HEK293 (cell line): ENCODE measurements at regions not wholly inside any gene's neighbourhood (a gene's known extent, or its start where the extent isn't known, plus 50 kb on each side); places are given as distances from the start of the nearest gene placed in this dataset.

ENCODE experiments used
- CTCF ChIA-PET: fragments of 350-600 bp; formaldehyde crosslinking; extraction: SDS; loops from one replicate; lab custom pipeline; 2021; ENCODE audit warnings: antibody characterized with exemption; lab: Yijun Ruan, JAX
- POLR2A ChIA-PET: fragments of 300-600 bp; formaldehyde crosslinking; extraction: SDS; loops from one replicate; lab custom pipeline; 2020; ENCODE audit warnings: antibody characterized with exemption, inconsistent platforms; lab: Yijun Ruan, JAX
- H3K27ac ChIP-seq: fragments of 200-500 bp; sonication (Bioruptor generic); 2 replicates; pipeline ENCODE4 v1.5.1; 2014; ENCODE audit warnings: low read depth, low read length, control low read depth, inconsistent platforms; ENCODE audit errors: extremely low read depth
- H3K36me3 ChIP-seq, 2 experiments: fragments of 200-500 bp in 1 of 2; sonication (Bioruptor generic) in 1 of 2; 1 replicate in 1 of 2; 2 replicates in 1 of 2; pipeline ENCODE4 v1.5.1; 2014 to 2017; ENCODE audit warnings: inconsistent platforms in 2 of 2, low read length in 2 of 2; ENCODE audit not compliant: control insufficient read depth in 2 of 2, insufficient read depth in 1 of 2
- H3K4me1 ChIP-seq: fragments of 200-500 bp; sonication (Bioruptor generic); 2 replicates; pipeline ENCODE4 v1.5.1; 2014; ENCODE audit warnings: mild to moderate bottlenecking, low read length, inconsistent platforms; ENCODE audit not compliant: control insufficient read depth, insufficient read depth
- H3K4me3 ChIP-seq: 2 replicates; pipeline ENCODE4 v1.5.1; 2011; ENCODE audit warnings: low read depth, mild to moderate bottlenecking, control low read depth, low read length, moderate library complexity
- H3K9me3 ChIP-seq: fragments of 200-500 bp; sonication (Bioruptor generic); 2 replicates; pipeline ENCODE4 v1.5.1; 2014; ENCODE audit warnings: low read depth, low read length, inconsistent platforms; ENCODE audit not compliant: control insufficient read depth, insufficient read depth
- TCF7L2 ChIP-seq: IDR thresholded peaks from 2 replicates; pipeline ENCODE4 v1.6.1; 2011; ENCODE audit warnings: low read depth, mild to moderate bottlenecking, inconsistent platforms, low read length, moderate library complexity, borderline replicate concordance
- WT1 ChIP-seq: fragments of 450-650 bp; formaldehyde crosslinking; IDR thresholded peaks from 2 replicates; pipeline ENCODE4 v1.5.1; 2016; ENCODE audit warnings: missing biosample characterization, missing genetic modification characterization
- ZBTB1 ChIP-seq: fragments of 450-650 bp; formaldehyde crosslinking; IDR thresholded peaks from 2 replicates; pipeline ENCODE4 v1.5.1; 2016; ENCODE audit warnings: missing biosample characterization, missing genetic modification characterization
- ZEB2 ChIP-seq: fragments of 450-650 bp; formaldehyde crosslinking; IDR thresholded peaks from 2 replicates; pipeline ENCODE4 v1.5.1; 2016; ENCODE audit warnings: missing biosample characterization, missing genetic modification characterization
- ZNF112 ChIP-seq: fragments of 450-650 bp; formaldehyde crosslinking; IDR thresholded peaks from 2 replicates; pipeline ENCODE4 v1.5.0; 2017; ENCODE audit warnings: missing biosample characterization, missing genetic modification characterization
- ZNF114 ChIP-seq: fragments of 450-650 bp; formaldehyde crosslinking; IDR thresholded peaks from 2 replicates; pipeline ENCODE4 v1.5.0; 2017; ENCODE audit warnings: missing biosample characterization, missing genetic modification characterization
- ZNF16 ChIP-seq: fragments of 450-650 bp; formaldehyde crosslinking; IDR thresholded peaks from 2 replicates; pipeline ENCODE4 v1.5.1; 2016; ENCODE audit warnings: low read depth, missing biosample characterization, missing genetic modification characterization
- ZNF324 ChIP-seq: fragments of 450-650 bp; formaldehyde crosslinking; IDR thresholded peaks from 2 replicates; pipeline ENCODE4 v1.5.1; 2016; ENCODE audit warnings: missing biosample characterization, missing genetic modification characterization
- ZNF544 ChIP-seq: fragments of 450-650 bp; formaldehyde crosslinking; IDR thresholded peaks from 2 replicates; pipeline ENCODE4 v1.5.0; 2017; ENCODE audit warnings: missing biosample characterization, missing genetic modification characterization
- ZNF561 ChIP-seq: fragments of 450-650 bp; IDR thresholded peaks from 2 replicates; pipeline ENCODE4 v1.5.1; 2018; ENCODE audit warnings: missing biosample characterization, missing genetic modification characterization, borderline replicate concordance
- ZNF610 ChIP-seq: fragments of 450-650 bp; formaldehyde crosslinking; IDR thresholded peaks from 2 replicates; pipeline ENCODE4 v1.5.1; 2016; ENCODE audit warnings: missing biosample characterization, missing genetic modification characterization, borderline replicate concordance
- ZNF776 ChIP-seq: fragments of 450-650 bp; formaldehyde crosslinking; IDR thresholded peaks from 2 replicates; pipeline ENCODE4 v1.5.0; 2017; ENCODE audit warnings: missing biosample characterization, missing genetic modification characterization, borderline replicate concordance
- TF ChIP-seq, protein P1 (sequence below): fragments of 450-650 bp; formaldehyde crosslinking; IDR thresholded peaks from 2 replicates; pipeline ENCODE4 v1.5.1; 2017; ENCODE audit warnings: missing biosample characterization, missing genetic modification characterization
- TF ChIP-seq, protein P2 (sequence below): fragments of 450-650 bp; formaldehyde crosslinking; IDR thresholded peaks from 2 replicates; pipeline ENCODE4 v1.5.1; 2016; ENCODE audit warnings: missing biosample characterization, missing genetic modification characterization, low read depth
- TF ChIP-seq, protein P3 (sequence below): fragments of 450-650 bp; formaldehyde crosslinking; conservative IDR thresholded peaks from 2 replicates; pipeline ENCODE4 v1.5.1; 2016; ENCODE audit warnings: low read depth, missing biosample characterization, missing genetic modification characterization
- TF ChIP-seq, protein P4 (sequence below): fragments of 450-650 bp; formaldehyde crosslinking; IDR thresholded peaks from 2 replicates; pipeline ENCODE4; 2016; ENCODE audit warnings: missing biosample characterization, missing genetic modification characterization
- TF ChIP-seq, protein P5 (sequence below): fragments of 450-650 bp; formaldehyde crosslinking; IDR thresholded peaks from 2 replicates; pipeline ENCODE4 v1.5.1; 2017; ENCODE audit warnings: missing biosample characterization, mild to moderate bottlenecking, missing genetic modification characterization, moderate library complexity

DNA sequence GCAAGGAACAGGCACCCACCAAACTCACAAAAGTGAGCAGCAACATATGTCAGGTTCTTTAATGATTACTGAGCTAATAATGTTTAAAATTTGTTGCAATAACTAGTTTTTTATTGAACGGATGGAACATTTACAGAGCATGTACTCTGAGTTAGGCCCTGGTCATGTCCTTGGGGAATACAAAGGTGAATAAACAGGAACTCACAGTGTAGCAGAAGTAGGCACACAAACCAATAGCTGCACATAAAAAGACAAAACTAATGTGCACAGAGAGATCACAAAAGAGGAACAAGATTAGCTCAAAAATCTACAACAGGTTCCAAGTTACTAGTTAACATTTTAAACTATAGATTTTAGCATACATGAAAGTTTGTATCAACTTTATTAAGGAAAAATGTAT lies 505.3 kb upstream of the PPP2R3A start:
- H3K9me3 ChIP-seq = no peaks in the 10 kb centered on the region
- POLR2A ChIA-PET = no interaction called here
- no peak for TF ChIP-seq ZNF561
- TF ChIP-seq, protein P1, sequence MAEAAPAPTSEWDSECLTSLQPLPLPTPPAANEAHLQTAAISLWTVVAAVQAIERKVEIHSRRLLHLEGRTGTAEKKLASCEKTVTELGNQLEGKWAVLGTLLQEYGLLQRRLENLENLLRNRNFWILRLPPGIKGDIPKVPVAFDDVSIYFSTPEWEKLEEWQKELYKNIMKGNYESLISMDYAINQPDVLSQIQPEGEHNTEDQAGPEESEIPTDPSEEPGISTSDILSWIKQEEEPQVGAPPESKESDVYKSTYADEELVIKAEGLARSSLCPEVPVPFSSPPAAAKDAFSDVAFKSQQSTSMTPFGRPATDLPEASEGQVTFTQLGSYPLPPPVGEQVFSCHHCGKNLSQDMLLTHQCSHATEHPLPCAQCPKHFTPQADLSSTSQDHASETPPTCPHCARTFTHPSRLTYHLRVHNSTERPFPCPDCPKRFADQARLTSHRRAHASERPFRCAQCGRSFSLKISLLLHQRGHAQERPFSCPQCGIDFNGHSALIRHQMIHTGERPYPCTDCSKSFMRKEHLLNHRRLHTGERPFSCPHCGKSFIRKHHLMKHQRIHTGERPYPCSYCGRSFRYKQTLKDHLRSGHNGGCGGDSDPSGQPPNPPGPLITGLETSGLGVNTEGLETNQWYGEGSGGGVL (tag by site-specific recombination) = no peak

DNA sequence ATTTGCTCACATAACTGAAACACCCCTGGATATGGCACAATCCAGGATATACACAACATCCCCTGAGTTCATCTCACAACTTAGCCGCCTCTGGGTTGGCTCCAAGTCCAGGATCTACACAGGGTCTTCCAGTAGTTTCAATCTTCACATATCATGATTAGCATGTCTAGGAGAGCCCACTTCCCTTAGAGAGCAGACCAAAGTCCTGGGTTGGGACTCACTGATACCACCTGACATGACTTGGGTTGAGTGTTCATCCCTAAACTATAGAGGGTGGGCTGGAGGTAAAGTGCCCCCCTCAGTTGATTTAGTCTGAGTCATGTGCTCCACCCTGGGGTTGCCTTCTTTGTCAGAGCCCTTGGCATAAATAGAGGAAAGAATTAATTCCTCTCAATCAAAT lies 493.6 kb upstream of the PPP2R3A start:
- Histone ChIP-seq H3K36me3 (no peaks in the 10 kb centered on the region), H3K9me3 (no peaks in the 10 kb centered on the region), H3K4me3 (no peak overlapping the region), H3K27ac (no peak overlapping the region), H3K4me1 (no peaks in the 10 kb centered on the region)
- ChIA-PET POLR2A (no interaction called here), CTCF (no interaction called here)
- TF ChIP-seq, protein P2, sequence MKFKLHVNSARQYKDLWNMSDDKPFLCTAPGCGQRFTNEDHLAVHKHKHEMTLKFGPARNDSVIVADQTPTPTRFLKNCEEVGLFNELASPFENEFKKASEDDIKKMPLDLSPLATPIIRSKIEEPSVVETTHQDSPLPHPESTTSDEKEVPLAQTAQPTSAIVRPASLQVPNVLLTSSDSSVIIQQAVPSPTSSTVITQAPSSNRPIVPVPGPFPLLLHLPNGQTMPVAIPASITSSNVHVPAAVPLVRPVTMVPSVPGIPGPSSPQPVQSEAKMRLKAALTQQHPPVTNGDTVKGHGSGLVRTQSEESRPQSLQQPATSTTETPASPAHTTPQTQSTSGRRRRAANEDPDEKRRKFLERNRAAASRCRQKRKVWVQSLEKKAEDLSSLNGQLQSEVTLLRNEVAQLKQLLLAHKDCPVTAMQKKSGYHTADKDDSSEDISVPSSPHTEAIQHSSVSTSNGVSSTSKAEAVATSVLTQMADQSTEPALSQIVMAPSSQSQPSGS (tag by site-specific recombination) = no peak
- TF ChIP-seq ZEB2 (tag by site-specific recombination) (no peak), ZNF114 (tag by site-specific recombination) (no peak), TCF7L2 (no peak), ZNF776 (no peak), ZNF324 (tag by site-specific recombination) (no peak), ZNF610 (tag by site-specific recombination) (no peak), WT1 (tag by site-specific recombination) (no peak), ZNF16 (no peak), ZBTB1 (tag by site-specific recombination) (no peak), ZNF112 (tag by site-specific recombination) (no peak), ZNF544 (tag by site-specific recombination) (no peak)
- TF ChIP-seq, protein P3, sequence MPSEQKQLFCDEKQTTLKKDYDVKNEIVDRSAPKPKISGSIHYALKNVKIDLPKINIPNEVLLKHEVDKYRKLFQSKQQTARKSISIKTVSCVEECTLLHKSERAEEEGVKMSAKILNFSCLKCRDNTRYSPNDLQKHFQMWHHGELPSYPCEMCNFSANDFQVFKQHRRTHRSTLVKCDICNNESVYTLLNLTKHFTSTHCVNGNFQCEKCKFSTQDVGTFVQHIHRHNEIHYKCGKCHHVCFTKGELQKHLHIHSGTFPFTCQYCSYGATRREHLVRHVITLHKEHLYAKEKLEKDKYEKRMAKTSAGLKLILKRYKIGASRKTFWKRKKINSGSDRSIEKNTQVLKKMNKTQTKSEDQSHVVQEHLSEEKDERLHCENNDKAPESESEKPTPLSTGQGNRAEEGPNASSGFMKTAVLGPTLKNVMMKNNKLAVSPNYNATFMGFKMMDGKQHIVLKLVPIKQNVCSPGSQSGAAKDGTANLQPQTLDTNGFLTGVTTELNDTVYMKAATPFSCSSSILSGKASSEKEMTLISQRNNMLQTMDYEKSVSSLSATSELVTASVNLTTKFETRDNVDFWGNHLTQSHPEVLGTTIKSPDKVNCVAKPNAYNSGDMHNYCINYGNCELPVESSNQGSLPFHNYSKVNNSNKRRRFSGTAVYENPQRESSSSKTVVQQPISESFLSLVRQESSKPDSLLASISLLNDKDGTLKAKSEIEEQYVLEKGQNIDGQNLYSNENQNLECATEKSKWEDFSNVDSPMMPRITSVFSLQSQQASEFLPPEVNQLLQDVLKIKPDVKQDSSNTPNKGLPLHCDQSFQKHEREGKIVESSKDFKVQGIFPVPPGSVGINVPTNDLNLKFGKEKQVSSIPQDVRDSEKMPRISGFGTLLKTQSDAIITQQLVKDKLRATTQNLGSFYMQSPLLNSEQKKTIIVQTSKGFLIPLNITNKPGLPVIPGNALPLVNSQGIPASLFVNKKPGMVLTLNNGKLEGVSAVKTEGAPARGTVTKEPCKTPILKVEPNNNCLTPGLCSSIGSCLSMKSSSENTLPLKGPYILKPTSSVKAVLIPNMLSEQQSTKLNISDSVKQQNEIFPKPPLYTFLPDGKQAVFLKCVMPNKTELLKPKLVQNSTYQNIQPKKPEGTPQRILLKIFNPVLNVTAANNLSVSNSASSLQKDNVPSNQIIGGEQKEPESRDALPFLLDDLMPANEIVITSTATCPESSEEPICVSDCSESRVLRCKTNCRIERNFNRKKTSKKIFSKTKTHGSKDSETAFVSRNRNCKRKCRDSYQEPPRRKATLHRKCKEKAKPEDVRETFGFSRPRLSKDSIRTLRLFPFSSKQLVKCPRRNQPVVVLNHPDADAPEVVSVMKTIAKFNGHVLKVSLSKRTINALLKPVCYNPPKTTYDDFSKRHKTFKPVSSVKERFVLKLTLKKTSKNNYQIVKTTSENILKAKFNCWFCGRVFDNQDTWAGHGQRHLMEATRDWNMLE (tag by site-specific recombination) = no peak
- TF ChIP-seq, protein P4, sequence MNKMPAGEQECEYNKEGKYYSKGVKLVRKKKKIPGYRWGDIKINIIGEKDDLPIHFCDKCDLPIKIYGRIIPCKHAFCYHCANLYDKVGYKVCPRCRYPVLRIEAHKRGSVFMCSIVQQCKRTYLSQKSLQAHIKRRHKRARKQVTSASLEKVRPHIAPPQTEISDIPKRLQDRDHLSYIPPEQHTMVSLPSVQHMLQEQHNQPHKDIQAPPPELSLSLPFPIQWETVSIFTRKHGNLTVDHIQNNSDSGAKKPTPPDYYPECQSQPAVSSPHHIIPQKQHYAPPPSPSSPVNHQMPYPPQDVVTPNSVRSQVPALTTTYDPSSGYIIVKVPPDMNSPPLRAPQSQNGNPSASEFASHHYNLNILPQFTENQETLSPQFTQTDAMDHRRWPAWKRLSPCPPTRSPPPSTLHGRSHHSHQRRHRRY (tag by site-specific recombination) = no peak
- TF ChIP-seq, protein P1 (tag by site-specific recombination) = no peak
- TF ChIP-seq, protein P5, sequence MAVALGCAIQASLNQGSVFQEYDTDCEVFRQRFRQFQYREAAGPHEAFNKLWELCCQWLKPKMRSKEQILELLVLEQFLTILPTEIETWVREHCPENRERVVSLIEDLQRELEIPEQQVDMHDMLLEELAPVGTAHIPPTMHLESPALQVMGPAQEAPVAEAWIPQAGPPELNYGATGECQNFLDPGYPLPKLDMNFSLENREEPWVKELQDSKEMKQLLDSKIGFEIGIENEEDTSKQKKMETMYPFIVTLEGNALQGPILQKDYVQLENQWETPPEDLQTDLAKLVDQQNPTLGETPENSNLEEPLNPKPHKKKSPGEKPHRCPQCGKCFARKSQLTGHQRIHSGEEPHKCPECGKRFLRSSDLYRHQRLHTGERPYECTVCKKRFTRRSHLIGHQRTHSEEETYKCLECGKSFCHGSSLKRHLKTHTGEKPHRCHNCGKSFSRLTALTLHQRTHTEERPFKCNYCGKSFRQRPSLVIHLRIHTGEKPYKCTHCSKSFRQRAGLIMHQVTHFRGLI (tag by site-specific recombination) = no peak

More for the DNA sequence above, 505.3 kb upstream of the PPP2R3A start:
- H3K36me3 ChIP-seq = no peaks in the 10 kb centered on the region
- CTCF ChIA-PET = interaction anchor here (1.0 kb wide), 1 partner anchor 434 kb away, joined by 4 read pairs; no protein-coding TSS in a partner anchor
- H3K4me1 ChIP-seq = no peaks in the 10 kb centered on the region
- H3K27ac ChIP-seq = no peak overlapping the region
- H3K4me3 ChIP-seq = no peak overlapping the region
